ENCODE measurements at regions not wholly inside any gene's neighbourhood (a gene's known extent, or its start where the extent isn't known, plus 50 kb on each side); places are given as distances from the start of the nearest gene placed in this dataset.

- Mint-ChIP-seq H3K27ac (no peak overlapping the region), H3K27me3 (ENCODE audit: low read depth) (no peaks in the 10 kb centered on the region), H3K9me3 (peaks cover 17% of the 10 kb centered on the region), H3K4me3 (no peak overlapping the region), H3K4me1 (ENCODE audit: low read depth) (no peaks in the 10 kb centered on the region), H3K36me3 (ENCODE audit: low read depth) (no peaks in the 10 kb centered on the region)
- intact Hi-C loops (cut with micrococcal nuclease): no loop called here
- no peak for DNase-seq
- CTCF ChIA-PET: no interaction called here
Observed at GRCh38 chr4:28209371-28209924, 1348.8 kb downstream of the STIM2 start.

GRCh38 chr4:28211676-28212470 lies 1351.2 kb downstream of the STIM2 start:
- DNase-seq: no peak
- intact Hi-C loops (cut with micrococcal nuclease): no loop called here
- CTCF ChIA-PET: no interaction called here
- no peak overlapping the region for H3K27ac Mint-ChIP-seq
- H3K9me3 Mint-ChIP-seq: peaks cover 11% of the 10 kb centered on the region
- no peak overlapping the region for H3K4me3 Mint-ChIP-seq
- no peaks in the 10 kb centered on the region for H3K36me3 Mint-ChIP-seq (ENCODE audit: low read depth)
- H3K4me1 Mint-ChIP-seq (ENCODE audit: low read depth): no peaks in the 10 kb centered on the region
- no peaks in the 10 kb centered on the region for H3K27me3 Mint-ChIP-seq (ENCODE audit: low read depth)

- no peaks in the 10 kb centered on the region for H3K36me3 Mint-ChIP-seq (ENCODE audit: low read depth)
- intact Hi-C loops (cut with micrococcal nuclease): no loop called here
- H3K27ac Mint-ChIP-seq: no peak overlapping the region
- CTCF ChIA-PET: no interaction called here
- no peaks in the 10 kb centered on the region for H3K27me3 Mint-ChIP-seq (ENCODE audit: low read depth)
- DNase-seq: no peak
- peaks cover 2% of the 10 kb centered on the region for H3K9me3 Mint-ChIP-seq
- H3K4me3 Mint-ChIP-seq: no peak overlapping the region
- H3K4me1 Mint-ChIP-seq (ENCODE audit: low read depth): no peaks in the 10 kb centered on the region
Observed at GRCh38 chr4:28221536-28221935, 1360.9 kb downstream of the STIM2 start.

- CTCF ChIA-PET: no interaction called here
- H3K27ac Mint-ChIP-seq: no peak overlapping the region
- H3K4me1 Mint-ChIP-seq (ENCODE audit: low read depth): no peaks in the 10 kb centered on the region
- H3K36me3 Mint-ChIP-seq (ENCODE audit: low read depth): no peaks in the 10 kb centered on the region
- peaks cover 2% of the 10 kb centered on the region for H3K9me3 Mint-ChIP-seq
- DNase-seq: no peak
- no peaks in the 10 kb centered on the region for H3K27me3 Mint-ChIP-seq (ENCODE audit: low read depth)
- intact Hi-C loops (cut with micrococcal nuclease): no loop called here
- H3K4me3 Mint-ChIP-seq: no peak overlapping the region
Observed at GRCh38 chr4:28225050-28225449, 1364.4 kb downstream of the STIM2 start.

GRCh38 chr4:28225689-28226353 lies 1365.2 kb downstream of the STIM2 start:
- no peak overlapping the region for H3K27ac Mint-ChIP-seq
- intact Hi-C loops (cut with micrococcal nuclease): no loop called here
- no peaks in the 10 kb centered on the region for H3K36me3 Mint-ChIP-seq (ENCODE audit: low read depth)
- no peak overlapping the region for H3K4me3 Mint-ChIP-seq
- H3K4me1 Mint-ChIP-seq (ENCODE audit: low read depth): no peaks in the 10 kb centered on the region
- DNase-seq: no peak
- H3K27me3 Mint-ChIP-seq (ENCODE audit: low read depth): no peaks in the 10 kb centered on the region
- peaks cover 2% of the 10 kb centered on the region for H3K9me3 Mint-ChIP-seq
- CTCF ChIA-PET: no interaction called here

- Mint-ChIP-seq H3K4me3 (no peak overlapping the region), H3K27me3 (ENCODE audit: low read depth) (no peaks in the 10 kb centered on the region), H3K9me3 (peaks cover 2% of the 10 kb centered on the region), H3K27ac (no peak overlapping the region), H3K36me3 (ENCODE audit: low read depth) (no peaks in the 10 kb centered on the region), H3K4me1 (ENCODE audit: low read depth) (no peaks in the 10 kb centered on the region)
- intact Hi-C loops (cut with micrococcal nuclease): no loop called here
- DNase-seq: no peak
- CTCF ChIA-PET: no interaction called here
Observed at GRCh38 chr4:28226962-28227361, 1366.3 kb downstream of the STIM2 start.

- H3K36me3 Mint-ChIP-seq (ENCODE audit: low read depth): no peaks in the 10 kb centered on the region
- CTCF ChIA-PET: no interaction called here
- DNase-seq: no peak
- no peak overlapping the region for H3K27ac Mint-ChIP-seq
- no peak overlapping the region for H3K4me3 Mint-ChIP-seq
- H3K4me1 Mint-ChIP-seq (ENCODE audit: low read depth): no peaks in the 10 kb centered on the region
- no peaks in the 10 kb centered on the region for H3K27me3 Mint-ChIP-seq (ENCODE audit: low read depth)
- intact Hi-C loops (cut with micrococcal nuclease): no loop called here
- H3K9me3 Mint-ChIP-seq: peaks cover 2% of the 10 kb centered on the region
Observed at GRCh38 chr4:28227764-28228163, 1367.1 kb downstream of the STIM2 start.

GRCh38 chr4:28228561-28229491 lies 1368.2 kb downstream of the STIM2 start:
- H3K36me3 Mint-ChIP-seq (ENCODE audit: low read depth): no peaks in the 10 kb centered on the region
- H3K4me1 Mint-ChIP-seq (ENCODE audit: low read depth): no peaks in the 10 kb centered on the region
- H3K27ac Mint-ChIP-seq: no peak overlapping the region
- no peak for DNase-seq
- CTCF ChIA-PET: no interaction called here
- H3K27me3 Mint-ChIP-seq (ENCODE audit: low read depth): no peaks in the 10 kb centered on the region
- intact Hi-C loops (cut with micrococcal nuclease): no loop called here
- peaks cover 2% of the 10 kb centered on the region for H3K9me3 Mint-ChIP-seq
- no peak overlapping the region for H3K4me3 Mint-ChIP-seq

GRCh38 chr4:28232376-28232775 lies 1371.7 kb downstream of the STIM2 start:
- no peak overlapping the region for H3K4me3 Mint-ChIP-seq
- CTCF ChIA-PET: interaction anchor here (0.6 kb wide), 1 partner anchor 357 kb away, joined by 4 read pairs; no protein-coding TSS in a partner anchor
- DNase-seq: no peak
- no peaks in the 10 kb centered on the region for H3K36me3 Mint-ChIP-seq (ENCODE audit: low read depth)
- no peaks in the 10 kb centered on the region for H3K27me3 Mint-ChIP-seq (ENCODE audit: low read depth)
- no peak overlapping the region for H3K27ac Mint-ChIP-seq
- no peaks in the 10 kb centered on the region for H3K9me3 Mint-ChIP-seq
- intact Hi-C loops (cut with micrococcal nuclease): no loop called here
- H3K4me1 Mint-ChIP-seq (ENCODE audit: low read depth): no peaks in the 10 kb centered on the region

GRCh38 chr4:28232951-28233350 lies 1372.3 kb downstream of the STIM2 start:
- no peaks in the 10 kb centered on the region for H3K27me3 Mint-ChIP-seq (ENCODE audit: low read depth)
- no peak for DNase-seq
- H3K27ac Mint-ChIP-seq: no peak overlapping the region
- CTCF ChIA-PET: no interaction called here
- H3K4me1 Mint-ChIP-seq (ENCODE audit: low read depth): no peaks in the 10 kb centered on the region
- H3K9me3 Mint-ChIP-seq: no peaks in the 10 kb centered on the region
- no peaks in the 10 kb centered on the region for H3K36me3 Mint-ChIP-seq (ENCODE audit: low read depth)
- intact Hi-C loops (cut with micrococcal nuclease): no loop called here
- H3K4me3 Mint-ChIP-seq: no peak overlapping the region

GRCh38 chr4:28233724-28234123 lies 1373.1 kb downstream of the STIM2 start:
- no peaks in the 10 kb centered on the region for H3K27me3 Mint-ChIP-seq (ENCODE audit: low read depth)
- no peaks in the 10 kb centered on the region for H3K36me3 Mint-ChIP-seq (ENCODE audit: low read depth)
- H3K4me3 Mint-ChIP-seq: no peak overlapping the region
- intact Hi-C loops (cut with micrococcal nuclease): no loop called here
- DNase-seq: no peak
- no peaks in the 10 kb centered on the region for H3K4me1 Mint-ChIP-seq (ENCODE audit: low read depth)
- CTCF ChIA-PET: no interaction called here
- H3K27ac Mint-ChIP-seq: no peak overlapping the region
- peaks cover 2% of the 10 kb centered on the region for H3K9me3 Mint-ChIP-seq

GRCh38 chr4:28238876-28239275 lies 1378.2 kb downstream of the STIM2 start:
- Mint-ChIP-seq H3K9me3 (peaks cover 3% of the 10 kb centered on the region), H3K27me3 (ENCODE audit: low read depth) (no peaks in the 10 kb centered on the region), H3K4me3 (no peak overlapping the region), H3K27ac (no peak overlapping the region), H3K4me1 (ENCODE audit: low read depth) (no peaks in the 10 kb centered on the region), H3K36me3 (ENCODE audit: low read depth) (no peaks in the 10 kb centered on the region)
- no peak for DNase-seq
- intact Hi-C loops (cut with micrococcal nuclease): no loop called here
- CTCF ChIA-PET: no interaction called here
